Superior temporal gyrus (tissue), 1 donor: ENCODE measurements at regions not wholly inside any gene's neighbourhood (a gene's known extent, or its start where the extent isn't known, plus 50 kb on each side); places are given as distances from the start of the nearest gene placed in this dataset.

ENCODE experiments used
- DNase-seq: peaks from one replicate; pipeline ENCODE4 v3.0.0-alpha.2; 2016; ENCODE audit errors: extremely low spot score

GRCh38 chr14:71361336-71361735, 454.1 kb downstream of the PCNX1 start:
- no peak for DNase-seq

GRCh38 chr14:71361874-71362273, 454.6 kb downstream of the PCNX1 start:
- no peak for DNase-seq

DNA sequence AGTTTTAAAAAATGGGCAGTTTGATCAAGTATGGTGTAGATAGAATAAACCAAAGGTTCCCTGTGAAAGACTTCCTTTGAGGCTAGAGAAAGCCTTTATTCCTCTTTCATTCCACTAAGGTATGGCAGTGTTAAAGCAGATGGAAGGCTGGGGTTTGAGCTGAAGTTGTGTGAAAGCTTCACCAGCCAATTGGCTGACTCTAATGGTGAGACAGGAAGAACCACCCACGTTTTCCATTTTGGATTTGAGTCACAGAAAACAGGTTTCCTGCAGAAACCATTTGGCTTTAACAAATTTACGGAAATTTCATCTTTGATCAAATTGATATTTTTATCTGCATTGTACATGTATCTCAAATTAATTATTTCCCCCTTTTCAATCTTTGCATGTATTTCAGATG, 455.0 kb downstream of the PCNX1 start:
- peak; percentile 56 for DNase-seq

- DNase-seq, result peak; percentile 45
Observed at GRCh38 chr14:71362920-71363584, 455.8 kb downstream of the PCNX1 start.

DNA sequence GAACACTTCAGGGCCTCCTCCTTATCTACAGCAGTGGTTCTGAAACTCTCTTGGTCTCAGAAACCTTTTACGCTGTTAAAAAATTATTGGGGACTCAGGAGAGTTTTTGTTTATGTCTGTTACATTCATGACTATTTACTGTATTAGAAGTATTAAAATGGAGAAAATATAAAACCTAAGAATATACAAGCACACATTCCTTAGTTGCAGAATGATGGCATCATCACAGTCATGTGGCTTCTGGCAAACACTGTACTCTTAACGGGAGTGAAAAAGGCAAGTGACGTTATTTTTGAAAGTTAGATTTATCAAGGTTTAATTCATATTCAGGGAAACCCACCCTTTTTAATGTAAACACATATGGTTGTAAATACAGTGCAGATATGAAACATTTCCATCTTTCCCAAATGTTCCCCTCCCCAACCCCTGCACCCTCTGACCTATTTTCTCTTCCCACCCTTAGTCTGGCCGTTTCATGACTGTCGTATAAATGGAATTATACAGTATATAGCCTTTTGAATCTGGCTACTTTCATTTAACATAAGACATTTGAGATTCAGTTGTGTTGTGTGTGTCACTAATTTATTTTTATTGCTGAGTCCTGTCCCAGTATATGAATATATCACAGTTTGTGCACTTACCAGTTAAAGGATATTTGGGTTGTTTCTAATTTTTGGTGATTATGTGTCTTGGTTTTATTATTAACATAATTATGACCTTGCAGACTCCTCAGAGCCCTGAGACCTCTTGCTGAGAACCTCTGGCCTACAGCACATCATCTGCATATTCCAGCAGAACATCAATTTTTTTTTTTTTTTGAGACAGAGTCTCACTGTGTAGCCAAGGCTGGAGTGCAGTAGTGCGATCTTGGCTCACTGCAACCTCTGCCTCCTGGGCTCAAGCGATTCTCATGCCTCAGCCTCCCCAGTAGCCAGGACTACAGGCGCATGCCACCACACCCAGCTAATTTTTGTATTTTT, 457.0 kb downstream of the PCNX1 start:
- DNase-seq, result no peak

DNA sequence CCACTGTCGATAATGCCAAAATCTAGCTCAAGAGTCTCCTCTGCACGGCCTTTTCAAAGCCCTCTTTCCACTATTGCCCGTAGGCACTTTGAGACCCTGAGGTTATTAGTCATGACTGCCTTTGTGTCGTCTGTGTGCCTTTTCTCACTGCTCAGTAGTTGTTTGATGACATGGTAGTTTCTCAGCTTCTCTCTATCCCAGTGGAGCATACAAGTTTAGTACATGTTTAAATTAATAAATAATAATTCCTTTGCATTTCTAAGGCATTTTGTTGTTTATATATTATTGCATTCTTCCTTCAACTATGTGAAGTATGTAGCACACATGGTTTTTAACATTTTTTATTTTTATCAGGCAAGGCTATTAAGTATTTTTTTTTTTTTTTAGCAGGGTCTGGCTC, 458.1 kb downstream of the PCNX1 start:
- no peak for DNase-seq

- no peak for DNase-seq
Observed at GRCh38 chr14:71366861-71367260, 459.6 kb downstream of the PCNX1 start.

DNA sequence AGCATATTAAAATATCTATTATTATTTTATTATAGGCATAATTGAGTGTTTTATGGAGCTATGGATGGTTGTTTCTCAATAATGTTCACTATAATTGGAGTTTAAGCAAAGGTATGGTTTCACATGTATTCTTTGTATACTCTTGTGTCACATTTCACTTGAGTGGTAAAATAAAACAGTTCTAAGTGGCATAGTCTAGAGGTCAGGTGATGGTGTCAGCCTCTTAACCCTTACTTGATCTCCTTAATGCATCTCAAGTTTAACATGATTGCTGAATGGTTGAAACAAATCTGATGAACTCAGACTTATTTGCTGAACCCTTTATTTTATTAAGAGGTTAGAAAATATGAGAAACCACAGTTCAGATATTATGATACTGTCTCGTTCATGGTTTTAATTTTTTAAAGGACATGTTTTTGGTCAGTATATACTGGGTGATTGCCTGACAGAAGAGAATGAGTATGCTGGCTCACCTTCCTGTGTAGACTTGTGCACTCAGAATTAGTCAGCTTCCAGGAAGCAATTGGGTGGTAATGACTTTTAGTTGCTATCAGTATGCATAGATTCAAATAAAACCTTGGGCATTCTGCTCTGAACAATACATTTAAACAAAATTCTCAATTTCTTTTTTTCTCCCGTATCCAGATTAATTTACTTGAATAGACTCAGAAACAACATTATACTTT, 464.6 kb downstream of the PCNX1 start:
- peak; percentile 33 for DNase-seq

GRCh38 chr14:71372411-71372838, 465.2 kb downstream of the PCNX1 start:
- peak; percentile 64 for DNase-seq

DNA sequence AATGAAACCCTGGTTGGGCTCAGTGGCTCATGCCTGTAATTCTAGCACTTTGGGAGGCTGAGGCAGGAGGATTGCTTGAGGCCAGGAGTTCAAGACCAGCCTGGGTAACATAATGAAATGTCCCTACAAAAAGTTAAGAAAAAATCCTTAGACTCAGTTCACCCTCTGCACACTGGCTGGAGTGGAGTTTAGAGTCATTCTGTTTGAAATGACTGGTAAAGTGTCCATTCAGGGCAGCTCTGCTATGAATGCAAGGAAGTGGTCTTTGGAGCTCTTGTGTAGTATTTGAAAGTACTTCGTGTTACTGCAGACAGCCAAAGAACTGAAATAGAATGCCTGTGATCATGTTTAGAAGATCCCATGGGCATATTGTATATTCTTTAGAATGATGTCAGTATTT, 466.5 kb downstream of the PCNX1 start:
- no peak for DNase-seq

GRCh38 chr14:71374989-71375388, 467.7 kb downstream of the PCNX1 start:
- DNase-seq, result no peak

GRCh38 chr14:71377099-71377498, 469.8 kb downstream of the PCNX1 start:
- DNase-seq, result no peak

- no peak for DNase-seq
Observed at GRCh38 chr14:71380271-71380670, 473.0 kb downstream of the PCNX1 start.

GRCh38 chr14:71381814-71382213, 474.6 kb downstream of the PCNX1 start:
- DNase-seq, result no peak

DNA sequence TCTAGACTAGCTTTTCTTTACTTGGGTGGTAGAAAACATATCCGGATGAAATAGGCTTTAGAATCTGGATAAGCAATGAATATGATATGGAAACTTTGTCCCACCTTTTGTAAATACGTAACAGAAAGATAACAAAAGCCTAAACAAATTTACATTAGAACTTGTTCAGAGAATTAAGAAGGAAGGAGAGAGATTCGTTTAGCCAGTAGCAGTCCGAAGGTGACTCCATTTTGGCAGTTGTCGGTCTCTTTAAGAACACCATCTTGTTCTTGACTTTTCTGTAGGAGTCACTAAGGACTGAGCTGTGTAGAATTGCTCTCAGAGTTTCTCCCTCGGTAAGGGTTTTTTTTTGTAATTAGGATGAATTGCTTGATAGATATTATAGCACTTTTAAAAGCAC, 475.1 kb downstream of the PCNX1 start:
- DNase-seq, result no peak

DNA sequence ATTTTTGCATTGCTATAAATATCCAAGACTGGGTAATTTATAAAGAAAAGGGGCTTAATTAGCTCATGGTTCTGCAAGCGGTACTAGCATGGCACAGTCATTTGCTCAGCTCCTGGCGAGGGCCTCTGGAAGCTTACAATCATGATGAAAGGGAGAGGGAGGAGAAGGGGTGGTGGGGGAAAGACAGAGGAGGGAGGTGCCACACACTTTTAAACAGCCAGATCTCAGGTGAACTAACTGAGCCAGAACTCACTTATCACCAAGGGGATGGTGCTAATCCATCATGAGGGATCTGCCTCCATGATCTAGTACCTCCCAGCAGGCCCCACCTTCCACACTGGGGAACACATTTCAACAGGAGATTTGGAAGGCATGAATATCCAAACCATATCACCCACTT, 476.3 kb downstream of the PCNX1 start:
- DNase-seq, result no peak

- no peak for DNase-seq
Observed at GRCh38 chr14:71384007-71384845, 477.0 kb downstream of the PCNX1 start.

DNA sequence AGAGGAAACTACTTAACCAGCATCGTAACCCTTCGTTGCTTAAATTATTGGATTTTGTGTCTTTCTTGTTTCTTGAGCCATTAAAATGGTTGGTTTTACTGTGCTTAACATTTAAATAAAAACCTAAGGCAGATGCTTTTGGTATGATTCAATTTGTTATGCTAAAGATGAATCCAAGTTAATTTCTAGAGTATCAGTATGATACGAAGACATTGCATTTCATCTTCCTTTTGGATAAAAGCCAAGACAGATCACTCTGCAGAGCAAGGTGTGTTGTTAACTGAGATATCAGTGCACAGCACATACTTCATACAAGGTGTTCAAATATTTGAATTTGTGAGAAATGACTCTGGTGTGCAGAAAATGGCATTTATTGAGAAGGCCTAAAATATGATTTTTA, 480.5 kb downstream of the PCNX1 start:
- DNase-seq, result no peak

- DNase-seq, result no peak
Observed at GRCh38 chr14:71388336-71388735, 481.1 kb downstream of the PCNX1 start.

DNA sequence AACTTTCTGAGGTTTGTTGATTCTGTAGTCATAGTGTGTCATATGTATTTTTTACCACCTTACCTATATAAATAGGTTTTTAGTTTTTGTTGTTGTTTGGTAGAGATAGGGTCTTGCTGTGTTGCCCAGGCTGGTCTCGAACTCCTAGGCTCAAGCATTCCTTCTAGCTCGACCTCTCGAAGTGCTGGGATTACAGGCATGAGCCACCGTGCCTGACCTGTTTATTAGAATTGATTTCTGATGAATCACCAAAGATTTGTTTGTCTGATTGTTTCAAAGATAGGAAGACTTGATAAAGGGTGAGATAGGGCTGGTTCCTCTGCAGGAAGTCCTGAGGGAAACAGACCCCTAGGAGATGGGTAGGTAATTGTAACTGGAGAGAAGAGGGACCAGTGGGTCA, 481.6 kb downstream of the PCNX1 start:
- no peak for DNase-seq

DNA sequence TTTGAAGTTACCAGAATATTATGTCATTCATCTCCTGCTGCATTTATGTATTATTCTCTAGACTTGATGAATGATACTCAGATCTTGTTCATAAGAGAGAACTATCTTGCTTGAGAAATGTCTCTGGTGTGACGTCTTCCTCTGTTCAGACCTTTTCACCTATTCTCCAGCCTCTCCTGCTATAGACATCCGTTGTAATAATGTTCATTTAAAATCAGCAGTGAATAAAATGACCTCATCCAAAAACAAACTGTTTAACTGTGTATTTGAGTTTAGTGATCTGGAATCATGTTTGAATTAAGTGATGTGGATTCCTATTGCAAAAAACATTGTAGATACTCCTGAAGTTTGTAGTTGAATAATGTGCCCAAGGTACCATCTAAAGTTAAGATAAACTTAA, 487.1 kb downstream of the PCNX1 start:
- DNase-seq, result no peak
